Panc1 (cell line): ENCODE measurements at regions not wholly inside any gene's neighbourhood (a gene's known extent, or its start where the extent isn't known, plus 50 kb on each side); places are given as distances from the start of the nearest gene placed in this dataset.

Experiments
- ATAC-seq: fragments of 200-7000 bp; cut with Tn5 transposase; 2 replicates; pipeline ENCODE4 v1.9.1; 2020; ENCODE audit warnings: mild to moderate bottlenecking, moderate library complexity
- BruUV-seq: library from RNA; stranded (reverse); fragments of 400-500 nt; replicated peaks from 2 replicates; lab custom pipeline; 2021; lab: Mats Ljungman, UMichigan
- CTCF ChIA-PET: fragments of 300-600 bp; sonication (Branson Sonifier 250); formaldehyde crosslinking; loops from one replicate; lab custom pipeline; 2022; ENCODE audit warnings: antibody characterized with exemption; lab: Charles Lee
- POLR2A ChIA-PET: fragments of 300-600 bp; sonication (Branson Sonifier 250); formaldehyde crosslinking; loops from one replicate; lab custom pipeline; 2022; ENCODE audit warnings: antibody characterized with exemption; lab: Charles Lee
- DNase-seq: peaks from one replicate; pipeline ENCODE4 v3.0.0-alpha.2; 2010; ENCODE audit warnings: low read depth, low spot score
- H3K27ac ChIP-seq: 2 replicates; pipeline ENCODE4 v1.5.1; 2011; ENCODE audit warnings: mild to moderate bottlenecking, low read length, inconsistent platforms
- H3K27me3 ChIP-seq: fragments of 200-500 bp; sonication (Bioruptor generic); 2 replicates; pipeline ENCODE4 v1.6.0; 2014; ENCODE audit warnings: low read length, inconsistent platforms; ENCODE audit not compliant: control insufficient read depth, insufficient read depth
- H3K36me3 ChIP-seq: fragments of 200-500 bp; sonication (Bioruptor generic); 2 replicates; pipeline ENCODE4 v1.5.1; 2014; ENCODE audit warnings: inconsistent platforms, mild to moderate bottlenecking, low read length, moderate library complexity; ENCODE audit not compliant: control insufficient read depth, insufficient read depth
- H3K4me1 ChIP-seq: 2 replicates; pipeline ENCODE4 v1.5.1; 2011; ENCODE audit warnings: inconsistent platforms, mild to moderate bottlenecking, low read length, moderate library complexity; ENCODE audit not compliant: control insufficient read depth, insufficient read depth
- H3K4me3 ChIP-seq, 2 experiments: 2 replicates each; pipeline ENCODE4 v1.5.1; 2011 to 2012; ENCODE audit warnings: low read depth in 2 of 2, low read length in 2 of 2, mild to moderate bottlenecking in 2 of 2, inconsistent platforms in 1 of 2, moderate library complexity in 1 of 2
- H3K9me3 ChIP-seq: fragments of 200-500 bp; sonication (Bioruptor generic); 2 replicates; pipeline ENCODE4 v1.5.1; 2014; ENCODE audit warnings: low read depth, mild to moderate bottlenecking, inconsistent platforms, low read length, moderate library complexity; ENCODE audit not compliant: control insufficient read depth, insufficient read depth
- CTCF ChIP-seq: fragments of 450-650 bp; IDR thresholded peaks from 2 replicates; pipeline ENCODE4 v1.5.1; 2017; ENCODE audit warnings: mild to moderate bottlenecking
- POLR2AphosphoS5 ChIP-seq: IDR thresholded peaks from 2 replicates; pipeline ENCODE4 v1.6.1; 2012; ENCODE audit warnings: mild to moderate bottlenecking, low read depth, low read length, moderate library complexity
- REST ChIP-seq, 2 experiments: IDR thresholded peaks; 2 replicates each; pipeline ENCODE4 v1.6.1; 2011 to 2012; ENCODE audit warnings: low read depth in 2 of 2, control low read depth in 1 of 2, low read length in 1 of 2, mild to moderate bottlenecking in 1 of 2, moderate library complexity in 1 of 2; ENCODE audit not compliant: insufficient read depth in 1 of 2
- SIN3A ChIP-seq: IDR thresholded peaks from 2 replicates; pipeline ENCODE4 v1.6.1; 2012; ENCODE audit warnings: low read depth, mild to moderate bottlenecking, low read length, moderate library complexity, borderline replicate concordance; ENCODE audit not compliant: insufficient read depth
- TCF7L2 ChIP-seq: IDR thresholded peaks from 2 replicates; pipeline ENCODE4 v1.6.1; 2011; ENCODE audit warnings: mild to moderate bottlenecking, low read depth, low read length, inconsistent platforms
- in situ Hi-C: cut with HindIII; loops from 2 replicates; pipeline ENCODE4 v1.10.0; 2016; ENCODE audit warnings: low sequenced_read_pairs, low pct_unique_long_range_greater_than_20kb
- intact Hi-C: fragments of 100-400 bp; cut with micrococcal nuclease; formaldehyde crosslinking; loops from one replicate; pipeline ENCODE4 v1.10.0; 2022; ENCODE audit not compliant: unreplicated experiment

GRCh38 chr5:62178258-62178657, 127.7 kb upstream of the KIF2A start:
- ATAC-seq (no peak), DNase-seq (no peak)
- in situ Hi-C loops (no loop called here), intact Hi-C loops (no loop called here)
- no peaks in the 10 kb centered on the region for H3K9me3 ChIP-seq
- TF ChIP-seq TCF7L2 (no peak), CTCF (no peak), POLR2AphosphoS5 (no peak), REST (IDR thresholded peaks at IDR 0.05; ENCODE audit: insufficient read depth in 1 of 2, low read depth in 2 of 2, low read length in 1 of 2) (no peak), SIN3A (no peak)
- no peaks in the 10 kb centered on the region for H3K36me3 ChIP-seq
- ChIA-PET CTCF (no interaction called here), POLR2A (no interaction called here)
- H3K27me3 ChIP-seq, result peaks cover 13% of the 10 kb centered on the region; the same call in 1 of the 2 replicates
- H3K4me3 ChIP-seq, result no peak overlapping the region
- no peaks in the 10 kb centered on the region for H3K4me1 ChIP-seq
- H3K27ac ChIP-seq, result no peak overlapping the region
- no TSS peak for BruUV-seq

- Histone ChIP-seq H3K27me3 (peaks cover 8% of the 10 kb centered on the region; the same call in 1 of the 2 replicates), H3K27ac (no peak overlapping the region), H3K36me3 (no peaks in the 10 kb centered on the region), H3K4me1 (no peaks in the 10 kb centered on the region), H3K9me3 (no peaks in the 10 kb centered on the region), H3K4me3 (no peak overlapping the region)
- no peak for TF ChIP-seq CTCF
- TF ChIP-seq SIN3A, result no peak
- no peak for TF ChIP-seq POLR2AphosphoS5
- TF ChIP-seq REST (IDR thresholded peaks at IDR 0.05; ENCODE audit: insufficient read depth in 1 of 2, low read depth in 2 of 2, low read length in 1 of 2), result no peak
- no peak for TF ChIP-seq TCF7L2
- intact Hi-C loops, result no loop called here
- POLR2A ChIA-PET, result no interaction called here
- in situ Hi-C loops, result no loop called here
- CTCF ChIA-PET, result no interaction called here
- ATAC-seq, result no peak
- DNase-seq, result no peak
- BruUV-seq, result no TSS peak
These were observed 123.2 kb upstream of the KIF2A start for GRCh38 chr5:62182802-62183201.
